Smooth muscle cell (in vitro differentiated cells): ENCODE measurements at regions not wholly inside any gene's neighbourhood (a gene's known extent, or its start where the extent isn't known, plus 50 kb on each side); places are given as distances from the start of the nearest gene placed in this dataset.

Source experiments
- DNase-seq: peaks from one replicate; lab custom pipeline; 2025; ENCODE audit not compliant: unreplicated experiment; lab: John Stamatoyannopoulos, UW
- H2AFZ ChIP-seq: fragments of 200-600 bp; sonication (generic); 2 replicates; pipeline ENCODE4 v1.6.0; 2016; ENCODE audit warnings: antibody characterized with exemption, low read depth, mild to moderate bottlenecking
- H3F3A ChIP-seq: fragments of 200-600 bp; sonication (generic); 2 replicates; pipeline ENCODE4 v1.6.0; 2017; ENCODE audit warnings: antibody characterized with exemption, low read depth
- H3K27ac ChIP-seq: fragments of 200-600 bp; sonication (generic); 2 replicates; pipeline ENCODE4 v1.5.1; 2016; ENCODE audit warnings: low read depth, mild to moderate bottlenecking
- H3K27me3 ChIP-seq: fragments of 200-600 bp; sonication (generic); 2 replicates; pipeline ENCODE4 v1.6.1; 2016; ENCODE audit warnings: low read depth, mild to moderate bottlenecking
- H3K36me3 ChIP-seq: fragments of 200-600 bp; sonication (generic); 2 replicates; pipeline ENCODE4 v1.5.1; 2016; ENCODE audit warnings: low read depth
- H3K4me1 ChIP-seq: fragments of 200-600 bp; sonication (generic); 2 replicates; pipeline ENCODE4 v1.5.1; 2016; ENCODE audit warnings: low read depth
- H3K4me2 ChIP-seq: fragments of 200-600 bp; sonication (generic); 2 replicates; pipeline ENCODE4 v1.6.0; 2016; ENCODE audit warnings: mild to moderate bottlenecking
- H3K4me3 ChIP-seq: fragments of 200-600 bp; sonication (generic); 2 replicates; pipeline ENCODE4 v1.5.1; 2016; ENCODE audit warnings: mild to moderate bottlenecking
- H3K79me2 ChIP-seq: fragments of 200-600 bp; sonication (generic); 2 replicates; pipeline ENCODE4 v1.6.0; 2016; ENCODE audit warnings: low read depth, mild to moderate bottlenecking
- H3K9ac ChIP-seq: fragments of 200-600 bp; sonication (generic); 2 replicates; pipeline ENCODE4 v1.6.0; 2016; ENCODE audit warnings: low read depth
- H3K9me3 ChIP-seq: fragments of 200-600 bp; sonication (generic); replicated peaks from 2 replicates; pipeline ENCODE4 v1.5.1; 2016; ENCODE audit warnings: low read depth
- H4K20me1 ChIP-seq: fragments of 200-600 bp; sonication (generic); 2 replicates; pipeline ENCODE4 v1.6.0; 2016; ENCODE audit warnings: low read depth
- CTCF ChIP-seq: fragments of 200-600 bp; sonication (generic); IDR thresholded peaks from 2 replicates; pipeline ENCODE4 v1.5.1; 2017; ENCODE audit warnings: borderline replicate concordance, mild to moderate bottlenecking, antibody characterized with exemption; ENCODE audit not compliant: insufficient read depth, poor library complexity, severe bottlenecking
- WGBS: methylation state at CpG from one replicate; pipeline ENCODE4 v1.1.7; 2016; ENCODE audit warnings: low lambda C conversion rate; 5-methylcytosine and 5-hydroxymethylcytosine counted together

GRCh38 chr2:6148882-6149281 is 456.7 kb downstream of the SOX11 start:
- Histone ChIP-seq H3K4me2 (no peak overlapping the region), H3F3A (no peaks in the 10 kb centered on the region), H4K20me1 (no peaks in the 10 kb centered on the region), H3K4me3 (no peak overlapping the region), H3K4me1 (no peaks in the 10 kb centered on the region), H3K36me3 (no peaks in the 10 kb centered on the region), H3K79me2 (no peaks in the 10 kb centered on the region), H3K27me3 (no peaks in the 10 kb centered on the region), H3K27ac (no peak overlapping the region), H3K9ac (no peak overlapping the region), H3K9me3 (no peaks in the 10 kb centered on the region), H2AFZ (no peak overlapping the region)
- WGBS = 81% methylated on average over 1 of the region's 1 CpG
- no peak for TF ChIP-seq CTCF
- DNase-seq = no peak

GRCh38 chr2:6159606-6160005 is 467.4 kb downstream of the SOX11 start:
- Histone ChIP-seq H3K4me1 (peaks cover 13% of the 10 kb centered on the region), H3K4me3 (no peak overlapping the region), H3K36me3 (no peaks in the 10 kb centered on the region), H3K9ac (no peak overlapping the region), H3K79me2 (no peaks in the 10 kb centered on the region), H3K27ac (no peak overlapping the region), H3K9me3 (no peaks in the 10 kb centered on the region), H3K27me3 (peaks cover 2% of the 10 kb centered on the region), H3K4me2 (peak overlapping the region; percentile 61), H4K20me1 (no peaks in the 10 kb centered on the region), H3F3A (no peaks in the 10 kb centered on the region), H2AFZ (peak overlapping the region; percentile 77)
- no peak for TF ChIP-seq CTCF
- WGBS = 32% methylated on average over 3 of the region's 3 CpGs
- no peak for DNase-seq

GRCh38 chr2:6163932-6164331 is 471.7 kb downstream of the SOX11 start:
- Histone ChIP-seq H3K9ac (no peak overlapping the region), H3K9me3 (no peaks in the 10 kb centered on the region), H4K20me1 (no peaks in the 10 kb centered on the region), H3K79me2 (no peaks in the 10 kb centered on the region), H3K27me3 (peaks cover 17% of the 10 kb centered on the region), H3K4me3 (no peak overlapping the region), H3K36me3 (no peaks in the 10 kb centered on the region), H3F3A (no peaks in the 10 kb centered on the region), H3K4me2 (no peak overlapping the region), H3K27ac (no peak overlapping the region), H2AFZ (no peak overlapping the region), H3K4me1 (peaks cover 10% of the 10 kb centered on the region)
- DNase-seq = no peak
- no peak for TF ChIP-seq CTCF
- WGBS = 82% methylated on average over 7 of the region's 7 CpGs

- WGBS = 78% methylated on average over 11 of the region's 11 CpGs
- Histone ChIP-seq H3K9ac (no peak overlapping the region), H3K4me1 (no peaks in the 10 kb centered on the region), H2AFZ (no peak overlapping the region), H3F3A (no peaks in the 10 kb centered on the region), H3K36me3 (no peaks in the 10 kb centered on the region), H3K9me3 (no peaks in the 10 kb centered on the region), H3K27me3 (peaks cover 17% of the 10 kb centered on the region), H3K4me2 (no peak overlapping the region), H3K79me2 (no peaks in the 10 kb centered on the region), H3K27ac (no peak overlapping the region), H3K4me3 (no peak overlapping the region), H4K20me1 (no peaks in the 10 kb centered on the region)
- TF ChIP-seq CTCF = no peak
- DNase-seq = no peak
Measured at GRCh38 chr2:6164986-6165747, 473.0 kb downstream of the SOX11 start.
